ENCODE measurements at regions not wholly inside any gene's neighbourhood (a gene's known extent, or its start where the extent isn't known, plus 50 kb on each side); places are given as distances from the start of the nearest gene placed in this dataset.
"Not testable (repeated sequence)": the region's sequence is repeated elsewhere in the genome, so short reads cannot be mapped to it uniquely, and the experiment has no call there.

GRCh38 chr10:3942937-3943489 is 158.0 kb upstream of the KLF6 start:
- no peak for FAIRE-seq

GRCh38 chr10:3941676-3942075 is 156.7 kb upstream of the KLF6 start:
- FAIRE-seq = no peak

GRCh38 chr10:3936422-3937040 is 151.5 kb upstream of the KLF6 start:
- FAIRE-seq = no peak

DNA sequence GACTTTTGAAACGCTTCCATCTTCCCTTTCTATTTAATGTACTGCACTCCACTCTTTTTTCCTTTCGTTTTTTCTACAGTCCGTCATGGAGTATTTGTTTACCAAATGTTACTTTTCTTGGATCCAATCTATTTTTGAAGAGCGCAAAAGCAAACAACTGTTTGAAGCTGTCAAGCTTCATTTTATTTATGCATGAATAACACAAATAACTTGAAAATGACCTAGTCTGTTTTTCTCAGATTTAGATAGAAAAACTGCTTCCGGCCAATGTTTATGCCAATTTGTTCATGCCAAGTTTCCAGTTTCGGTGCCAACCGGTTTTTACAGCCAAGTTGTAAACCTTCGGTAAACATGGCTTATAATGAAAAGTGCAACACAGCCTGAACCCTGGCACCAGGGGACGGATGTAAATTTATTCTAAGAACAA is 150.9 kb upstream of the KLF6 start:
- no peak for FAIRE-seq

DNA sequence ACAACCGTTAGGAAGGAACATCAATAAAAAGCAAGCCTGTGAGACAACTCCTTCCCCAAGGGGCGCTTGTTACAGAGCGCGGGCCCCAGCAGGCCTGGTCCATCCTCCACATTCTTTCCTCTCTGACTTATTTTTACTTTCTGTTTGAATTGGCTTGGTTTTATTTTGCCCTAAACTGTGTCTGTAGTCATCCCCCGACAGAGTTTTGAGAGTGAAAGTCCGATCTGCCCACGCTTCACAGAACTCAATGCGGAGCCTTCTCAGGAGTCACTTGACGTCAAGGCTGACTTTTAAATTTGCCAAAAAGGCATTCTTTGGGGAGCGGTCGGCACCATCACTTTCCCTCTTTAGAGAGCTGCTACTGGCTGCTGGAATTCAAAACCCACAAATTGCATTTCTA is 150.1 kb upstream of the KLF6 start:
- no peak for FAIRE-seq

- FAIRE-seq = no peak
These were observed 148.7 kb upstream of the KLF6 start for GRCh38 chr10:3933733-3934132.

DNA sequence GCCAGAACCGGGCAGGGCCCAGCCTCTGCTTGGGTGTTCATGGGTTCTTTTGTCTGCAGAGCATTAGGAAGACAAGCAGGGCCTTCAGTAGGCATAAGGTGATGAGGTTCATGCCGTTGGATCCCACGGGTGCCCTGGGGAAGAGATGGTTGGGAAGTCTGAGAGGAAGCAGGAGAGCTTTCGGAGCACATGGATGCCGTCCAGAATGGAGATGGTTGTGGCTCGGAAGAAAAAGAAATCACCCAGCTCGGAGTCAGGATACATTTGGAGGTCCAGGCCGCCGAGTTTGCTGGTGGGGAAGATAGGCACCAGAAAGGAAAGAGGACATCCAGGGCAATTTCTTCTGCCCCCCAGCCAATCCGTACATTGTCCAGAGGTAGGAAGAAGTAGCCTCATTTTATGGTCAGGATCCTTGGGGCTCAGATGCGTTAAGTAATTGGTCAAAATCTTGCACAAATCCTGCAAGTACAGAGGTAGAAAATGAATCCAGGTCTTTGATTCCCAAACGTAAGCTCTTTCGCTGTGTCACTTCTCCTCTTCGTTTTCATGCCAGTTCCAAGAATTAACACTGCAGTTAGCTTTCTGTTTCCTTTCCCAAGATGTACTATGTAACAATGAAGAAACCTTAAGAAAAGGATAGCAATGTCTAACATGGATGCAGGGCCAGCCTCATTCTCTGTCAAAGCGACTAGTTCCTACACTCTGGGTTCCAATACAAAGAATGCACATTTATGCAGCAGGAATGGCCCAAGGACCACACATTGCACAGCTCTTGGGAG is 147.8 kb upstream of the KLF6 start:
- no peak for FAIRE-seq

DNA sequence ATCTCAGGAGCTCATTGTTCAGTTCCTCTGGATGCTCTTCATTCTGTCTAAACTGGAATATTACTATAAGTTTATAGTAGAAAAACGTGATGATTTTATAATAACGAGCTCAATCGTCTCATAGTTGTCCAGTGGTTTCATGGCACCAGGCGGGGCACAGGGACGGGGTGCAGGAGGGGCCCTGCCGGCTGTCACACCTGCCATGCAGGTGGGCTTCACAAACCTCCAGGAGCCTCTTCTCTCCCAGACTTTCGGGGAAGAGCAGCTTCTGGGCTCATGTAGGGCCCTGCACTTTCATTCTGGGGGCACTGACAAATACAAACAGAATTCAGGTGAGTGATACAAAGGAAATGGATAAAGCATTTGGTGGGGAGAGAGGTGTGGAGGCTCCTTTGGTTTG is 146.9 kb upstream of the KLF6 start:
- FAIRE-seq = no peak

- FAIRE-seq = no peak
These were observed 146.2 kb upstream of the KLF6 start for GRCh38 chr10:3931224-3931623.

DNA sequence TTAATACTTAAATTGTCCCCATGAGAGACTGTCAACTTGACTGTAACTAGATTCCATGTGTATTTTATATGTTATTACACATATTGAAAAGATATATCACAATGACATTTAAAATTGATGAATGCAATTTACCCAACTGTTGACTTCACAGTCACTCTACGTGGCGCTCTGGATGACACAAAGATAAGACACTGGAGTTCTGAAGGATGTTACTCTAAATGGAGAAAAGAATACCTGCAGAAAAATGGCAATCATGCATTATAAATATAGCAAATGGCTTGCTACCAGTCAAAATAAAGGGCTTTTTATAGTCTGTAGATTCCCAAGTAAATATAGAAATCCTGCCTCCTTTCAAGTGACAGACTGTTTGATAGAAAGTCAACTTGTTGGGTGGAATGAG is 143.6 kb upstream of the KLF6 start:
- FAIRE-seq = no peak

DNA sequence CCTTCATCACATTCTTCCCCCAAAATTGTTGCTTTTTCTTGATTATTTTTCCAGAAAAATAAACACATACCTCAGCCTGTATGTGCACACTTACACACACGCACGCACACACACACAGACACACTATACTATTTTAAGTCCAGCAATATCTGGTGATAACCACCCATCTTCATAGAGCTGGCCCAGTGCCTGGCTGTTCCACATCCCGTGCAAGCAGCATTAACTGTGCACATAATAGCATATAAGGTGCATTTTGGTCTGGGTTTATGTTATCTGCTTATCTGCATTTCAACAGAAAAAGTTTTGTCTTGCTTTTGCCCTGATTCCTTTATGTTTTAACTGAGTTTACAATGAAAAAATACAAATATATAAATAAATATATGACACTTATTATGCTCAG is 143.1 kb upstream of the KLF6 start:
- FAIRE-seq = no peak

GRCh38 chr10:3926675-3927525 is 141.9 kb upstream of the KLF6 start:
- FAIRE-seq = no peak

DNA sequence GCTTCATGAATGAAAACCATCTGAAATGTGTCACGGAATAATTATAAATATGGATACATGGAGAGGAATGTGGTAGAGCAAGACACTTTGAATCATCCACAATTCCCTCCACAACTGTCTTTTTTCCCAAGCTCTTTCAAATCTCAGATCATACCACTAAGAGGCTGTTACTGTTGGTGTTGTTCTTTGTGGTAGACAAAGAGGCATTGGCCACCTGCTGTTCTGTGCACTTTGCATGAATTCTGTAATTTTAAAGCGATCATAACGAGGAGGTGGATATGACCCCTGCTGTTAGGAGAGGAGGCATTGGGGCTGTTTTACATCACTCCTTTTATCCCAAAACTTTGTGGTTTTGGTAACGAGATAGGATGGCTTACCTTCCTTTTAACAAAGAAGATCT is 141.2 kb upstream of the KLF6 start:
- FAIRE-seq = no peak

DNA sequence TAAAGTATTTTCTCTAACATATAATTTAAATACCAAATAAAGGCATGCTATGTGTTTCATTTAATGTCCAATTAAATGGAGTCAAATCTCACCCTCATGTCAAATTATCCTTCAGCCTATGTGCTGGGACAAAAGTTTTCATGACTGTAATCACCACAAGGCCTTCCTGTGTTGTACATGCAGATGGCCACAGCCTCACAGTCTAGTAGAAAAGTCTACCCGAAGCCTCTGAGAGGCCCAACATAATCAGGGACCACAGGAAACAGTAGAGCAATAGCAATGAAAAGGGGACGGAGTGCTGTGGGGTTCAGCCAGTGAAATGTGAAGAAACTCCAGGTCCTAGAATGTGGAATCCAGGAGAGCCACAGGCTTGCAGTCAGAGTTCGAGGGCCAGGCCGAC is 140.2 kb upstream of the KLF6 start:
- FAIRE-seq = no peak

GRCh38 chr10:3924344-3924743 is 139.3 kb upstream of the KLF6 start:
- FAIRE-seq = no peak

DNA sequence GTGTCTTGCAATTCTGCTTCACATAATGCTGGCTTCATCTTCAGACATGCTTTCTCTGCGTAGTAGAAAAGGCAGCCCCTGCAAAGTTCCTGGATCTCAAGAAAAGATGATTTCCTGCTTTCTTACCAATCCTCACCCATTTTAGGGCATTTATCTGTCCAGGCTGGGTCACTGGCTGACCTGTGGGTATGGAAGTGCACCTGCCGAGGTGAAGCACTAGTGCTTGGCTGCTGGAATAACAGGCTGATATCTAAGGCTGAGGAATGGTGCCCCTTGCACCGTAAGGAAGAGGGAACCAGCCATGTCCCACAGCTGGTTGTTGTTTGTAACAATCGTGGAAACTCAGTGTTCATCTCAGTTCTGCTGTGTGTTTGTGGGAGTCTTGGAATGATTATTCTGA is 138.0 kb upstream of the KLF6 start:
- no peak for FAIRE-seq

GRCh38 chr10:3919709-3920308 is 134.8 kb upstream of the KLF6 start:
- no peak for FAIRE-seq

GRCh38 chr10:3917392-3917791 is 132.4 kb upstream of the KLF6 start:
- FAIRE-seq = not testable (repeated sequence)

DNA sequence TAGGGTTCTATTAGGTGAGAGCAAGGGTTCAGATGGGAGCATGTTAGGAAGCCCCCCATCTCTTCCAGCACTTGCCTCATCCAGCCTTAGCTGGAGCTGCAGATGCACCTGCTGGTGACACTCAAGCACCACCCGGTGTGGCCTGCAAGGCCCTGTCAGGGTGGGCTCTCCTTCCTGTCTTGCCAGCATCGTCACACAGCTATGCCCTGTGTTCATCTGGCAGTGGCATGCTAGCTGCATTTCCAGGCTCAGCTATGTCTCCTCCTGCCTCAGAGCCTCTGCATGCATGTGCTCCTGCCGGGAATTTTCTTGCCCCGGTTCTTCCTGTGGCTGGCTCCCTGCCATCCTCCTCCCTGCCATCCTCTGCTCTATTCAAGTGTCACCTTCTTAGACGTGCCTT is 129.7 kb upstream of the KLF6 start:
- no peak for FAIRE-seq

DNA sequence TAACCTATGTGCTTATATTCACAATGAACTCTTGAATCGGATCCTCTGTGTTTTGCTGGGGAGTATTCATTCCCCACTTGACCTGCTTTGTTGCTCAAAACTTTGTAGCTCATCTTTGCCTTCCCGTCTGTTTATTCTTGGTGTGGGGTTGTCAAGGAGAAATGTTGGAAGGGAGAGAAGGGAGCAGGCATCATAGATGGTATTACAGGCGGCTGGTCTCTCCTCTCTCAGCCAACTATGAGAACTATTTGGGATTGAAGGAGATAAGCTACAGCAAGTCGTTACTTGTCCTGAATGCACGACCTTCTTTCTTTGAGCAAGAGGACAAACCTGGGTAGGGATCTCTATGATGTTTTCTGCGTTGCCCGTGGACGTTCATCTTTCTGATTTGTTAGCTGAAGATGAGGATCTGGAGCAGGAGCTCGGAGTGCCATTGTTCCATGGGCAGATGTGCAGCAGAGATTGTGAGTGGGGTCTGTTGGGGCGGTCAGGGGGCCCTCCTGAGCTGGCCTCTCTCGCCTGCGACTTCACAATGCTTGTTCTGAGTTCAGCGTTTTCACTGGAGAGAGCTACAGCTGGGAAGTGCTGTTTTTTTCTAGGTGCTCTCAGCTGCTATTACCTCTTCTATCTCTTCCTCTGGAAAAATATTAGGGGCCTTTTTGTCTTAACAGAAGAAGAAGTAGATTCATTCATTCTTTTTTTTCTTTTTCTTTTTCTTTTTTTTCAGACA is 126.9 kb upstream of the KLF6 start:
- FAIRE-seq = no peak

- no peak for FAIRE-seq
These were observed 126.2 kb upstream of the KLF6 start for GRCh38 chr10:3911241-3911640.

DNA sequence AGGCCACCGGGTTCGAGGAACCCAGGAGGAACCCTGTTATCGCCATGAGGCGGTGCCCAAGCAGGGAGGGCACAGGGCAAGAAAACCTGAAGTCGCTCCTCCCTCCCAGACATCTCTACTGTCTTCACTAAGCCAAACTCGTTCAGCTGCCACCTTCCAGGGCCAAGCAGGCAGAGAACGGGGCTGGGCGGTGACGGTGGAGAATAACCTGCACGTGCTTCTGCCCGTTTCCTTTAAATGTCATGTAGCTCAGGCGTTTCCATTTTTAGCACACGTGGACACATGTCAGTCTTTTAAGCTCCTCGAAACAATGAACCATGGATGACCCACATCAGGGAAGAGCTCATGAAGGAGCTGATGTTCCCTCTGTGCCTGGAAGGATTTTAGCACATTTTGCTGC is 124.3 kb upstream of the KLF6 start:
- no peak for FAIRE-seq
